NCI-H146 treated with DMSO at 0.1 percent for 48 hours (cell line): ENCODE measurements at regions not wholly inside any gene's neighbourhood (a gene's known extent, or its start where the extent isn't known, plus 50 kb on each side); places are given as distances from the start of the nearest gene placed in this dataset.

Experiments
- DNase-seq: peaks from one replicate; lab custom pipeline; 2025; ENCODE audit not compliant: unreplicated experiment; lab: John Stamatoyannopoulos, UW

- no peak for DNase-seq
Measured at GRCh38 chr1:56196839-56197238, 382.5 kb downstream of the PLPP3 start.

GRCh38 chr1:56194701-56195300 is 384.6 kb downstream of the PLPP3 start:
- no peak for DNase-seq

GRCh38 chr1:56193656-56194055 is 385.7 kb downstream of the PLPP3 start:
- no peak for DNase-seq

GRCh38 chr1:56191369-56191768 is 388.0 kb downstream of the PLPP3 start:
- DNase-seq, result no peak

- DNase-seq, result no peak
Measured at GRCh38 chr1:56190806-56191365, 388.5 kb downstream of the PLPP3 start.

- no peak for DNase-seq
Measured at GRCh38 chr1:56189946-56190805, 389.2 kb downstream of the PLPP3 start.

GRCh38 chr1:56189454-56189853 is 389.9 kb downstream of the PLPP3 start:
- no peak for DNase-seq

GRCh38 chr1:56188855-56189254 is 390.5 kb downstream of the PLPP3 start:
- no peak for DNase-seq

- DNase-seq, result no peak
Measured at GRCh38 chr1:56188221-56188620, 391.1 kb downstream of the PLPP3 start.

GRCh38 chr1:56187405-56187804 is 392.0 kb downstream of the PLPP3 start:
- no peak for DNase-seq

GRCh38 chr1:56185493-56185892 is 393.9 kb downstream of the PLPP3 start:
- DNase-seq, result no peak

- DNase-seq, result no peak
Measured at GRCh38 chr1:56183151-56183550, 396.2 kb downstream of the PLPP3 start.

- no peak for DNase-seq
Measured at GRCh38 chr1:56180520-56181190, 398.7 kb downstream of the PLPP3 start.

- no peak for DNase-seq
Measured at GRCh38 chr1:56179543-56179942, 399.8 kb downstream of the PLPP3 start.

GRCh38 chr1:56175211-56175610 is 404.2 kb downstream of the PLPP3 start:
- DNase-seq, result no peak

- no peak for DNase-seq
Measured at GRCh38 chr1:56174176-56174885, 405.0 kb downstream of the PLPP3 start.

- DNase-seq, result no peak
Measured at GRCh38 chr1:56173736-56174135, 405.6 kb downstream of the PLPP3 start.

- DNase-seq, result no peak
Measured at GRCh38 chr1:56171670-56172069, 407.7 kb downstream of the PLPP3 start.

GRCh38 chr1:56170784-56171320 is 408.5 kb downstream of the PLPP3 start:
- DNase-seq, result no peak

GRCh38 chr1:56169856-56170255 is 409.5 kb downstream of the PLPP3 start:
- no peak for DNase-seq

GRCh38 chr1:56168176-56168575 is 411.2 kb downstream of the PLPP3 start:
- DNase-seq, result no peak
